HK-2 (cell line): ENCODE measurements at regions not wholly inside any gene's neighbourhood (a gene's known extent, or its start where the extent isn't known, plus 50 kb on each side); places are given as distances from the start of the nearest gene placed in this dataset.

ENCODE experiments used
- DNase-seq: peaks from one replicate; pipeline ENCODE4 v3.0.0-alpha.2; 2018; ENCODE audit not compliant: unreplicated experiment

DNA sequence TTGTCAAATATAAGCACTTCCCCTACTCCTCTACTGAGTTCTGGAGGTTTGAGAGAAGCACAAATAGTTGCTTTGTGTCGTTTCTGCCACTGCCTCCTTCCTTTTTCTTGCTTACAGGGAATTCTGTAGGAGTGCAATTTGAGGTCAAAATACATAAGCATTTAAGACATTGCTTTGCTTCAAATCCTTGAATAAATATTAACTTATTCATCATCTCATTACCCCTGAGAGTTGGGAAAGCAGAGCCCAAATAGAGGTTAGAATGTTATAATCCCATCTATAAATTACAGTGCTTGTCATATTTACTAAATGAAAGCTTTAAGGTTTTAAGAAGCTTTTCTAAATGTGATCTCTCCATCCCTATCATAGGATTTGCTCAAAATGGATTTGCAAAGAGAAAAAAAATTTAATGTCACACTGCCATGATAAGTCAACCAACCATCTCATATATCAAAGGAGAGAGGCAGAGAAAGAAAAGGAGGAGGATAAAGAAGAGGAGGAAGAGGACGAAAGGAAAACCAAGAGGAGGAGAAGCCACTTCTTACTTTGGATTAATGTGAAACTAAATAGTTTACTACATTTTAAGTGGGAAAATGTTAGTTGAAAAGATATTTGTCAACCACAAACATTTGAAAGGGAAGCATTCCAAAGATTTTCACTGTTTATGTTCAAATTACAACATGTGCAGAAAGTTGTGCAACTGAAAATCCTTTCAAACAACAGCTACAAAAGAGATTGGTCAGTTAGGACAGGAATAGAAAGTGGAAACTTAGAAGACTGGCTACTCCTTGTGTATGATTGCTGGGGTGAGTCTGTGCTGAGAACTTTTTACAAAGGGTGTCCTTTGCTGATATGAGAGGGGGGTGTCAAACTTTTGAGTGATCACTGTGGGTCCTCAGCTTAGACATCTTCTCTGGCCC lies 277.3 kb upstream of the FN1 start:
- DNase-seq, result no peak

- DNase-seq, result no peak
Measured at GRCh38 chr2:215712219-215712868, 276.5 kb upstream of the FN1 start.

DNA sequence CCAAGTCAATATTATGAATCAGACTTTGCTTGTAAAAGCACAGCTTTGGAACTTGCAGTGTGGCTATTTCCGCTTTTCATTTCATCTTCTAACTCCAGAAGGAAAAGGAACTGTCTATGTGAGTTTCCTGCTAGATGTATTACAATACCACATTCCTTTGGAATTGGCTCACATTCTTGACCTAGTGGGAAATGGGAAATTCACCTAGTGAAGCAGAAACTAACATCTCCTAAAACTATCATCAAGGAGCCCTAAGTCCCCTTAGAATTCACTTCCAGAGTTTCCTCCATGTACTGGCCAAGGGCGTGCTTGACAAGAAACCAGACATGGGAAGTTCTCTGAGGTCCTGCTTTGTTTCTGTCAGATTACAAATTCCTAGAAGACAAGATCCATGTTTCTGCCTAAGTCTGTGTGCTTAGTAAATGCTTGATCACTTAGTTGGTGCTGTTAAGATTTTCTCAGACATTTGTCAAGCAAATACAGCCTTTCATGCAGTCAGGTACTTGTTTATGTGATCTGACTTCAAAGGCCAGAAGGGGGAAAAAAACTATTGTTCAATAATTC lies 275.7 kb upstream of the FN1 start:
- no peak for DNase-seq

DNA sequence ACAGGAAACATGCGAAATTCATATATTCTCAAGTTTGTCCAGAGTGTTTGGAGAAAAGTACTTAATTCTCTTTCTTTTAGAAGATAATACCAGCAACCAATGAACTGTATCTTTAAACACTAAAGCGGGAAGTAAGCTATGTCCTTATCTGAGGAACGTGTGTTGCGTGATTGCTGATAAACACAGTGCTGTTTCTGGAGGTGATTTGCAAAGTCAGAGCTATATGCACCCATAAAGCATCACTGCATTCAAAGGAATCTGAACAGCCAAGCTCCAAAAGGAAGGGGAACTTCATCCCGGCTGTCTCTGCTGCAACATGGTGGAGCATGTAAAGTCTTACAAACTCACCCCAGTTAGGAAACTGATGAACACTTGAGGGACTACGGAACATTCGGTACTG lies 271.7 kb upstream of the FN1 start:
- DNase-seq, result no peak

DNA sequence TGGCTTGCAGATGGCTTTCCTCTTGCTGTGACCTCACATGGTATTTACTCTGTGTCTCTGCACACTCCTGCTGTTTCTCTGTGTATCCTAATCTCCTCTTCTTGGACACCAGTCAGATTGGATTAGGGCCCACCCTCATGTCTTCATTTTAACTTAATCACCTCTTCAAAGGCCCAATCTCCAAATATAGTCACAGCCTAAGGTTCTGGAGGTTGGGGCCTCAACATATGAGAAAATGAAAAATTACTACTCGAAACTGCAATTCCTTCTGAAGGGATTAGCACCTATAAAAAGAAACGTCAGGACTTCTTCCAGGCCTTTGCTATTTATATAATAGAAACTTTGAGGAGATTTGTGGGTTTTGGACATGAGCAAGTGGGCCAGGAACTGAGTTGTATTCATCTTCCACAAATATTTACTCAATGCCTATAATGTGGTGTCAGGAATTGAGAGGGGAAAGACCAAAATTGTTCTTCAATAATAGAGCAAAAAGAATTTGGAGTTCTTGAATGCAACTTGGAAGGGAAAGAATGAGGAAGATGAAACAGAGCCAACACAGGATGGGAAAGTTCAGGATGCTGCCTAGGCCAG lies 270.0 kb upstream of the FN1 start:
- DNase-seq, result no peak

DNA sequence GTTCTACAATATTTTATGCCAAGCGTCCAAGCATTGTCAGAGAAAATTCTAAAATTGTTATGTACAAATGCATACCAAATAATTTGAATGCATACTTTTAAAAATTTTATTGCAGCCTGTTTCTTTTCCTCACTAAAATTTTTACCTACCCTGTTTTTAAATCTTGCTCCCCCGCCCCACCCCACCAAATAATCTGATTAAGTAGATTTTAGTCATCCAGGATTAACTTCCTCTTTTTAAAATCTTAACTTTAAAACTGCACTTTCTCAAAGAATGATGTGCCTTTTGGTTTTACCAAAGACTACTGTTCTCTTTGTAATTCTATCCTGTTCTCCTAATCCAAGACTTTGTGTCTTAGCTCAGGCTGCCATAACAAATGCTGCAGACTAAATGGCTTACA lies 269.4 kb upstream of the FN1 start:
- DNase-seq, result no peak

DNA sequence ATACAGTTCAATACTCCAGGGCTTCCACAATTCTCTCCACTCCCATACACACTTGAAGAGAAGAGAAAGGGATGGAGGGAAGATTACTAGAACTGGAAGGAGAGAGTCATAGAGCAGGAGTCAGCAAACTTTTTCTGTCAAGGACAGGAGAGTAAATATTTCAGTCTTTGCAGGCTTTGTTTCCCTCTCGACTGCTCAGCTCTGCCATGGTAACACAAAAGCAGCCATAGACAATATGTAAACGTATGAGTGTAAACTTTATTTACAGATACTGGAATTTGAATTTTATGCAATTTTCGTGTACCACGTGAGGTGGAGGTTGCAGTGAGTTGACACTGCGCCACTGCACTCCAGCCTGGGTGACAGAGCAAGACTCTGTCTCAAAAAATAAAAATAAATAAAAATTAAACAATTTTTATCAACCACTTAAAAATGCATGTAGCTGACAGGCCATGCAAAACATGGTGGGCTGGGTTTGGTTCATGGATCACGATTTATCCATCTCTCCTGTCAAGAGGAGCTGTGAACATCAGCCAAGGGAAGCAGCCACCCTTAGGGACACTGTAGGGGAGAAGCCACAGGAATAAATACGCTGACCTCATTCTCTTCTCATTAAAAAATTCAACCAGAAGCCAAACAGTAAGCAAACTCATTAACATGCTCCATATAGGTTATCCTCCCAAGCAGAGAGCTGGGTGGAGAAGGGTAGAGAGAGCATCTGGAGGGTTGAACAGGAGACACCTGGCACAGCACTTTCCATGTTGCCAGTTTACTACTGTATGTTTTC lies 266.4 kb upstream of the FN1 start:
- no peak for DNase-seq

DNA sequence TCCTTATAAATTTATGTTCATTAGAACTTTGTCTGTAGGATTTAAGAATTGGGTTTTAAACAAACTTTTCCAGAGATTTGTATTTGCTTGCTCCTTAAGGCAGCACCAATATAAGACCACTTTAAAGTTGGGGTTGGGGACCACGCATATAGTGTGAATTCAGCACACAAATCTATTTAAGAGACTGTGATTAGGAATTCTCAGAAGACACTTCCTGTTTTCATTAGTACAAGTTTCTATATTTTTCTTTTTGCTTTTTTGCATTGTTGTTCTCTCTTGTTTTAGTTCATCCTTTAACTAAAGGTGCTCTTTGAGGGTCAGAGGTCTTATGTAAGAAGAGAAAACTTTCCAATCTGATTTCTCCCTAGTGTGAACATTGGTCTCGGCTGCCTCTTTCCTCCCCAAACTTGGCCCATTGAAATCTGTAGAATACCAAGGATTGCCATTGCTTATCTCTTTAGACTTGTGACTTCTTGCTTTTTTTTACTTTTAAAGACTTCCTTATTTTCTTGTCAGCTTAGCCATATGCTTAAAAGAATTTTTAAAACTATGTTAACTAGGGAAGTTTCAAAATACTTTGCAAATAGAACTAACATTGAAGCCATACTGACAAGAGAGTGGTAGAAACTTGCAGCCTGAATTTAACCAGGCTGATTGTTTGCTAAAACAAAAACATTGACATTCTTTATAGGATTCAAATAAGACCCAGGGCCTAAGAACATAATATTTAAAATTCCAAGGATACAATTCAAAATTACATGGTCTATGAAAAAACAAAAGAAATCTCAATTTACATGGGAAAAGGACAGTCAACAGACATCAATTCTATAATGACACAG lies 264.1 kb upstream of the FN1 start:
- no peak for DNase-seq

DNA sequence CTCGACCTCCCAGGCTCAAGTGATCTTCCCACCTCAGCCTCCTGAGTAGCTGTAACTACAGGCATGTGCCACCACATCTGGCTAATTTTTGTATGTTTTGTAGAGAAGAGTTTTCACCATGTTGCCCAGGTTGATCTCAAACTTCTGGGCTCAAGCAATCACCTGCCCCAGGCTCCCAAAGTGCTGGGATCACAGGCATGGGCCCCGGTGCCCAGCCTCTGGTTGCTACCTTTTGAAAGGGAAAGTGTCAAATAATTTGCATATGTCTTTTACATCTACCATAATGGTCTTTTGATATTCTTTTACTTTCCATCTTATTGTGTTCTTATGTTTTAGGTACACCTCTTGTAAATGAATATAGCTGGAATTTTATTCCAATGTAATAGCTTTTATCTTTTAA lies 263.1 kb upstream of the FN1 start:
- DNase-seq, result no peak

- peak; percentile 77 for DNase-seq
Measured at GRCh38 chr2:215698566-215698965, 262.7 kb upstream of the FN1 start.

DNA sequence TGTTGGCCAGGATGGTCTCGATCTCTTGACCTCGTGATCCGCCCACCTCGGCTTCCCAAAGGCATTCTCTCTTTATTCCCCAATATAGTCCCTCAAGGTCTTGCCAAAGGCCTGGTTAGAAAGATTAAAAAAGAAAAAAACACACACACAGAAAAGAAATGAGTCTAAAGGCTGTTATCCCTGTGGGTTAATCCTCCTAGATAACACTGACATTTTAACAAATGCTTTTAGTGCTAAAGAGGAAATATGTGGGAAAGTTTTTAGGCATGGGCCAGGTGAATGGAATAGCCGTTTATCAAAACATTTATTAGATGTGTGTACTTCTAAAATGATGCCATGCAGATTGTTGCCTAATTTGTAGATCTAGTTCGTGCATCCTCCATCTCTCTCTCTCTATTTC lies 261.6 kb upstream of the FN1 start:
- no peak for DNase-seq

- no peak for DNase-seq
Measured at GRCh38 chr2:215697003-215697402, 261.1 kb upstream of the FN1 start.

DNA sequence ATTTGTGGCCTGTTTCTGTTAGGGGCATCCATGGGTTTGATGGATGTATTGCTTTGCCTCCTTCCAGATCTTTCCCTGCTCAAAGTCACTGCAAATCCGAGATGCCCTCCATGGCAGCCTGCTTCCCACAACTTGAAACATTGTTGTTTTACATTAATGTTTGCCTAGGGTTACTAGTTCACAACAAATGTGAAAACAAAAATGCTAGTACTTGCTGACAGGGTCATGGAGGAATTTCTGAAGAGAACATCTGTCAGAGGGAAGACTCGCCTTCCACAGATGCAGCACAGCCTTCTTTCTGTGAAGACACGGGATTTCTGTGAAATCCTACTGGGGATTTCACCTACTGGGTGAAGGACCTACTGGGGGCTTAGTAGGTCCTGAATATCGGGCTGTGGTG lies 260.0 kb upstream of the FN1 start:
- no peak for DNase-seq

DNA sequence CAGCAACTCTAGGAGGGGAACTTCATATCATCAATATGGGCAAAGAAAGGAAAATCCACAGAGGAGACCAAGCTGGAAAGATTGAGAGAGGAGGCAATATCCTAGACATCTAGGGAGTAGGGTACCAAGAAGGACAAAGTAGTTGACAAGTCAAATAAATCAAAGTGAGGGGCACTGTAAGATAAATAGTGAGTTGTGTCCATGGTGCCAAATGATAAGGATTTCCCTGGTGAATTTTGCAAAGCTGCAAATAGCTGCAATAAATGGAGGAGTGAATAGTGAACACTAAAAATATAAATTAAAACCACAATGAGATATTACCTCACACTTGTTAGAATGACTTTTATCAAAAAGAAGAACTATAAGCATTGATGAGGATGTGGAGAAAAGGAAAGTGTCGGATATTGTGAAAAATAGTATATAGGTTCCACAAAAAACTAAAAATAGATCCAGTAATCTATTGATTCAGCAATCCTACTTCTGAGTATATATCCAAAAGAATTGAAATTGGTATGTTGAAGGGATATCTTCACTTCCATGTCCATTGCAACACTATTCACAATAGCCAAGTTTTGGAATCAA lies 258.2 kb upstream of the FN1 start:
- no peak for DNase-seq

GRCh38 chr2:215693193-215693998 lies 257.5 kb upstream of the FN1 start:
- no peak for DNase-seq

DNA sequence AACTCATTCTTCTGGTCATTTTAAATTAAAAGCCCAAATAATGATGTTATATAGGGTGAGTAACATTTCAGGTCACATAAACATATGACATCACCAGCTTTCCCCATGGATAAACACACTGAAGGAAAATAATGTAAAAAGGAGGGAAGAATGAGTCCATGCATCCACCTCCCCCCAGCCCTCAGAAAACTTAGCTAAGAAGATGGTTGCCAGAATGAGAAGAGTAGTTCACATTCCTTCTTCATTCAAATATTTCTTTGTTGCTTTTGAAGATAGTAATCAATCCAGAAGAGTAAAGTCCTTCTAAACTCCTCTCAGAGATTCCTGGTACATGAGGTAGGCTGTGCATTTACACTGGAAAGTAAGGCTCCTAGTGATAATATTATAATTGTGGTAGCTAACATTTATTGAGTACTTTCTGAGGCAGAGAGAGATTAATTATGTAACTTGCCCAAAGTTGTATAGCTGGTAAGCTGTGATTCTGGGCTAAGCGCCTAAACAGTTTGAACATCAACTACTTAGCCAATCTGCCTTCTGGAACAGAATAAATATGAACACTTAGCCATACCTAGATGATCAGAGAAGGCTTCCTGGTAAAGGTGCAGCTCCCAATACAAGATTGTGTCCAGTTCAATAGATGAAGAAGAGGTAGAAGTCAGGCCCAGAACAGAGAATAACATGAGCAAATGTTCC lies 256.7 kb upstream of the FN1 start:
- DNase-seq, result no peak

- DNase-seq, result no peak
Measured at GRCh38 chr2:215691346-215691745, 255.5 kb upstream of the FN1 start.

DNA sequence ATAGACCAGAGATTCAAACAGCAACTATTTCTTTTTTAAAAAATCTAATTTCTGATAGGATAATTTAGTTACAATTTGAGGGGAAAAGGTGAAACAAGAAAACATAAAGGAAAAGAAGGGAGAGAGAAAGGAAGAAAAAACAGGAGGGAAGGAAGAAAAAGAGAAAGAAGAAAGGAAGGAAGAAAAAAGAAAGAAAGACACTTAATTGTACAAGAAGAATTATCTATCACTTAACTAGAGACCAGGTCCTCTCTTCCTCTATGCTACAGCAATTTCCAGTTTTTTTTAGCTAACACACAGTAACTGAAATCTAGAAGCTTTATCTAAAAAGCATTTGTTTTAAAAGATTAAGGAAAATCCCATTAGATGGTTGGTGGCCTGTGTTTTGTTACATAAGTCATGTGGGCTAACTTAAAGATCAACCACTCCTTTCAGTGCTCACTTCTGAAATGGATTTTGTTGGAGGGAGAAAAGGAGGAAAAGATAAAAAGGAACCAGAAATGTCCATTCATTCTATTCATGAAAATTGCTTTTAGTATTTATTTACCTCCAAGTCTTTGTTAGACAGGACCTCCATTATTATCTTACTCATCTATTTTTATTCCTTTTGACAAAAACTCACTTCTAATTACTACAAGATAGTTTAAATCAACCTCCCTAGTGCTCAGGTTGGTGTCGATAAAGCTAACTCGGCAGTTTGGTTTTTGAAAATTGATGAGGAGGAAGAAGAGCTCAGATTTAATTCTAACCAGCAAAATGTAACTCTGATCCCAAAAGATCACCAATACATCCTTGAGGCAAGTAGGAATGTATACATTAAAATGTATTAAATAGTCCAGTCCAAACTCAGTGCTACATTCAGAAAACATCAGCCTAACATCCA lies 251.5 kb upstream of the FN1 start:
- no peak for DNase-seq
